Endothelial cell of umbilical vein (primary cell): ENCODE measurements at regions not wholly inside any gene's neighbourhood (a gene's known extent, or its start where the extent isn't known, plus 50 kb on each side); places are given as distances from the start of the nearest gene placed in this dataset.

Experiments used
- BruUV-seq: library from RNA; stranded (reverse); fragments of 400-500 nt; replicated peaks from 2 replicates; lab custom pipeline; 2021; lab: Mats Ljungman, UMichigan
- CTCF ChIA-PET: fragments of 300-600, 350-600 bp; sonication (Branson Sonifier 250); formaldehyde crosslinking; loops from one replicate; lab custom pipeline; 2021; ENCODE audit warnings: antibody characterized with exemption, inconsistent platforms; lab: Charles Lee
- POLR2A ChIA-PET: fragments of 300-600, 350-600 bp; sonication (Branson Sonifier 250); formaldehyde crosslinking; loops from one replicate; lab custom pipeline; 2021; ENCODE audit warnings: antibody characterized with exemption, inconsistent platforms; lab: Charles Lee
- DNase-seq: peaks from one replicate; pipeline ENCODE4 v3.0.0-alpha.2; 2011; ENCODE audit warnings: low read depth, low spot score
- FAIRE-seq: peaks from 2 replicates; lab custom pipeline; 2011; peaks lifted over from hg19 to GRCh38; lab: Jason Lieb, UNC
- H2AFZ ChIP-seq: 2 replicates; pipeline ENCODE4 v1.6.0; 2012; ENCODE audit warnings: low read depth, low read length, control low read depth, inconsistent platforms
- H3K27ac ChIP-seq: 2 replicates; pipeline ENCODE4 v1.5.1; 2011; ENCODE audit warnings: low read depth, mild to moderate bottlenecking, control low read depth, low read length, moderate library complexity; ENCODE audit not compliant: insufficient read depth
- H3K27me3 ChIP-seq, 2 experiments: 2 replicates each; pipeline versions ENCODE4 v1.6.0 to v1.6.1; 2011; ENCODE audit warnings: low read length in 2 of 2, mixed read lengths in 1 of 2; ENCODE audit not compliant: control insufficient read depth in 2 of 2, insufficient read depth in 2 of 2
- H3K36me3 ChIP-seq, 2 experiments: 2 replicates in 1 of 2; 3 replicates in 1 of 2; pipeline ENCODE4 v1.5.1; 2011; ENCODE audit warnings: low read length in 2 of 2, mild to moderate bottlenecking in 1 of 2, moderate library complexity in 1 of 2; ENCODE audit not compliant: control insufficient read depth in 2 of 2, insufficient read depth in 2 of 2; ENCODE audit errors: extremely low read depth in 1 of 2
- H3K4me1 ChIP-seq: 3 replicates; pipeline ENCODE4 v1.5.1; 2011; ENCODE audit warnings: mild to moderate bottlenecking, low read length; ENCODE audit not compliant: control insufficient read depth, insufficient read depth; ENCODE audit errors: extremely low read depth
- H3K4me2 ChIP-seq: 2 replicates; pipeline ENCODE4 v1.6.1; 2011; ENCODE audit warnings: low read length, control low read depth, mixed read lengths; ENCODE audit not compliant: insufficient read depth
- H3K4me3 ChIP-seq, 3 experiments: fragments of 200-600 bp in 1 of 3; sonication (generic), shearing (Covaris generic) in 1 of 3; replicated peaks in 1 of 3; 2 replicates each; pipeline ENCODE4 v1.5.1; 2011 to 2016; ENCODE audit warnings: control low read depth in 3 of 3, low read length in 3 of 3, mild to moderate bottlenecking in 2 of 3, inconsistent platforms in 1 of 3, low read depth in 1 of 3, moderate library complexity in 1 of 3; ENCODE audit not compliant: insufficient read depth in 1 of 3
- H3K79me2 ChIP-seq: 2 replicates; pipeline ENCODE4 v1.6.0; 2012; ENCODE audit warnings: low read length, inconsistent platforms; ENCODE audit not compliant: control insufficient read depth, insufficient read depth
- H3K9ac ChIP-seq: replicated peaks from 2 replicates; pipeline ENCODE3; 2011; ENCODE audit warnings: low read length, control low read depth; ENCODE audit not compliant: insufficient read depth; ENCODE audit errors: extremely low read depth
- H3K9me1 ChIP-seq: replicated peaks from 3 replicates; pipeline ENCODE4 v1.6.0; 2011; ENCODE audit warnings: mild to moderate bottlenecking, low read length; ENCODE audit not compliant: control insufficient read depth, insufficient read depth; ENCODE audit errors: extremely low read depth
- H3K9me3 ChIP-seq: replicated peaks from 2 replicates; pipeline ENCODE4 v1.5.1; 2012; ENCODE audit warnings: low read length, inconsistent platforms; ENCODE audit not compliant: control insufficient read depth, insufficient read depth
- H4K20me1 ChIP-seq: replicated peaks from 2 replicates; pipeline ENCODE3; 2011; ENCODE audit warnings: mild to moderate bottlenecking, low read length; ENCODE audit not compliant: control insufficient read depth, insufficient read depth; ENCODE audit errors: extremely low read depth
- CTCF ChIP-seq, 2 donors: IDR thresholded peaks; 1 replicate in 1 of 2; 2 replicates in 1 of 2; pipeline ENCODE4 v1.5.1; 2011; ENCODE audit warnings: low read length in 2 of 2, mild to moderate bottlenecking in 2 of 2, moderate library complexity in 2 of 2, control low read depth in 1 of 2, inconsistent platforms in 1 of 2, low read depth in 1 of 2; ENCODE audit not compliant: insufficient read depth in 1 of 2; ENCODE audit errors: extremely low read depth in 1 of 2
- EZH2 ChIP-seq: IDR thresholded peaks from 2 replicates; pipeline ENCODE4 v1.6.1; 2012; ENCODE audit warnings: borderline replicate concordance, low read depth, mild to moderate bottlenecking, moderate library complexity, low read length, inconsistent platforms; ENCODE audit not compliant: severe bottlenecking
- FOS ChIP-seq: IDR thresholded peaks from 2 replicates; pipeline ENCODE4 v1.6.1; 2011; ENCODE audit warnings: mild to moderate bottlenecking, low read length, moderate library complexity, borderline replicate concordance; ENCODE audit not compliant: insufficient read depth
- GATA2 ChIP-seq: IDR thresholded peaks from 2 replicates; pipeline ENCODE4 v1.7.0; 2011; ENCODE audit warnings: low read depth, mild to moderate bottlenecking, moderate library complexity, mixed read lengths, low read length; ENCODE audit not compliant: insufficient read length, insufficient read depth
- JUN ChIP-seq: IDR thresholded peaks from 2 replicates; pipeline ENCODE4 v1.6.1; 2011; ENCODE audit warnings: borderline replicate concordance, low read depth; ENCODE audit not compliant: insufficient read length, insufficient read depth
- MAX ChIP-seq: IDR thresholded peaks from 2 replicates; pipeline ENCODE4 v1.6.1; 2011; ENCODE audit not compliant: insufficient read depth, insufficient read length
- MYC ChIP-seq: IDR thresholded peaks from one replicate; pipeline ENCODE4 v1.6.1; 2011; ENCODE audit warnings: mild to moderate bottlenecking, low read depth, low read length
- POLR2A ChIP-seq: IDR thresholded peaks from 2 replicates; pipeline ENCODE4 v1.6.1; 2012; ENCODE audit warnings: low read depth, mild to moderate bottlenecking, control low read depth, low read length
- POLR2AphosphoS5 ChIP-seq: IDR thresholded peaks from 2 replicates; pipeline ENCODE4 v1.6.1; 2012; ENCODE audit warnings: low read depth, mild to moderate bottlenecking, control low read depth, low read length, moderate library complexity; ENCODE audit not compliant: insufficient read depth
- dilution Hi-C: fragments of 300-500 bp; cut with MboI; formaldehyde crosslinking; loops from one replicate; pipeline ENCODE4 v1.15.0; 2019; ENCODE audit warnings: low sequenced_read_pairs; ENCODE audit not compliant: extremely low pct_ligation_motif_present
- intact Hi-C: fragments of 100-400 bp; cut with micrococcal nuclease; formaldehyde crosslinking; loops from one replicate; pipeline ENCODE4 v1.10.0; 2022

- POLR2A ChIA-PET: no interaction called here
Observed at GRCh38 chr1:189726806-189727205, 750.9 kb downstream of the BRINP3 start.

GRCh38 chr1:189751311-189751710 lies 726.4 kb downstream of the BRINP3 start:
- no peaks in the 10 kb centered on the region for H3K9me1 ChIP-seq
- DNase-seq (no peak), FAIRE-seq (no peak)
- H3K27me3 ChIP-seq: no peaks in the 10 kb centered on the region
- no TSS peak for BruUV-seq
- TF ChIP-seq FOS: no peak
- TF ChIP-seq POLR2AphosphoS5: no peak
- TF ChIP-seq EZH2: no peak
- no peak for TF ChIP-seq CTCF (IDR thresholded peaks at IDR 0.05; ENCODE audit: extremely low read depth in 1 of 2, insufficient read depth in 1 of 2, low read depth in 1 of 2, low read length in 2 of 2)
- no peak for TF ChIP-seq JUN
- no peak for TF ChIP-seq GATA2
- TF ChIP-seq POLR2A: no peak
- no peak for TF ChIP-seq MAX
- TF ChIP-seq MYC: no peak
- H3K27ac ChIP-seq: no peak overlapping the region
- ChIA-PET POLR2A (no interaction called here), CTCF (interaction anchor here (1.2 kb wide), 1 partner anchor 20 kb away, joined by 3 read pairs; no protein-coding TSS in a partner anchor)
- no peak overlapping the region for H2AFZ ChIP-seq
- H3K9me3 ChIP-seq: no peaks in the 10 kb centered on the region
- H3K4me2 ChIP-seq: no peak overlapping the region
- no peaks in the 10 kb centered on the region for H3K79me2 ChIP-seq
- H4K20me1 ChIP-seq: no peaks in the 10 kb centered on the region
- H3K9ac ChIP-seq: no peak overlapping the region
- H3K4me3 ChIP-seq: no peak overlapping the region
- H3K4me1 ChIP-seq: no peaks in the 10 kb centered on the region
- no peaks in the 10 kb centered on the region for H3K36me3 ChIP-seq
- dilution Hi-C loops (no loop called here), intact Hi-C loops (no loop called here)

More at GRCh38 chr1:189726806-189727205, 750.9 kb downstream of the BRINP3 start:
- H4K20me1 ChIP-seq: no peaks in the 10 kb centered on the region
- H3K27me3 ChIP-seq: no peaks in the 10 kb centered on the region
- H3K9ac ChIP-seq: no peak overlapping the region
- BruUV-seq: no TSS peak
- no peaks in the 10 kb centered on the region for H3K4me1 ChIP-seq
- H2AFZ ChIP-seq: no peak overlapping the region
- no peaks in the 10 kb centered on the region for H3K9me3 ChIP-seq
- intact Hi-C loops: loop anchor here (1.0 kb wide), 1 partner anchor 43 kb away; no protein-coding TSS in a partner anchor
- H3K4me2 ChIP-seq: no peak overlapping the region
- no peak for TF ChIP-seq MYC
- DNase-seq (no peak), FAIRE-seq (no peak)
- no peaks in the 10 kb centered on the region for H3K79me2 ChIP-seq
- H3K4me3 ChIP-seq: no peak overlapping the region
- no peaks in the 10 kb centered on the region for H3K9me1 ChIP-seq
- no peak overlapping the region for H3K27ac ChIP-seq
- dilution Hi-C loops: no loop called here
- CTCF ChIA-PET: no interaction called here
- H3K36me3 ChIP-seq: no peaks in the 10 kb centered on the region
